ENCODE measurements at regions not wholly inside any gene's neighbourhood (a gene's known extent, or its start where the extent isn't known, plus 50 kb on each side); places are given as distances from the start of the nearest gene placed in this dataset.

GRCh38 chr16:51048544-51048943 is 102.5 kb downstream of the SALL1 start:
- CTCF ChIA-PET: no interaction called here
- H3K4me3 Mint-ChIP-seq (ENCODE audit: low read depth, unreplicated experiment): no peak overlapping the region

GRCh38 chr16:51045794-51046193 is 105.3 kb downstream of the SALL1 start:
- Mint-ChIP-seq H3K27me3 (ENCODE audit: unreplicated experiment) (peaks cover 58% of the 10 kb centered on the region), H3K4me1 (ENCODE audit: low read depth, unreplicated experiment) (no peaks in the 10 kb centered on the region), H3K4me3 (ENCODE audit: low read depth, unreplicated experiment) (no peak overlapping the region), H3K9me3 (ENCODE audit: low read depth, unreplicated experiment) (no peaks in the 10 kb centered on the region), H3K27ac (ENCODE audit: unreplicated experiment) (no peak overlapping the region), H3K36me3 (ENCODE audit: insufficient read depth, unreplicated experiment) (no peaks in the 10 kb centered on the region)
- no peak for DNase-seq
- intact Hi-C loops (cut with micrococcal nuclease; ENCODE audit: unreplicated experiment): no loop called here
- CTCF ChIA-PET: no interaction called here
- TF ChIP-seq CTCF (IDR thresholded peaks at IDR 0.05; ENCODE audit: unreplicated experiment): no peak
- BruUV-seq (replicated peaks): no TSS peak

More at GRCh38 chr16:51048544-51048943, 102.5 kb downstream of the SALL1 start:
- H3K27me3 Mint-ChIP-seq (ENCODE audit: unreplicated experiment): peaks cover 53% of the 10 kb centered on the region
- DNase-seq: no peak
- no peaks in the 10 kb centered on the region for H3K4me1 Mint-ChIP-seq (ENCODE audit: low read depth, unreplicated experiment)
- no TSS peak for BruUV-seq (replicated peaks)
- H3K27ac Mint-ChIP-seq (ENCODE audit: unreplicated experiment): no peak overlapping the region
- no peaks in the 10 kb centered on the region for H3K36me3 Mint-ChIP-seq (ENCODE audit: insufficient read depth, unreplicated experiment)
- no peaks in the 10 kb centered on the region for H3K9me3 Mint-ChIP-seq (ENCODE audit: low read depth, unreplicated experiment)
- TF ChIP-seq CTCF (IDR thresholded peaks at IDR 0.05; ENCODE audit: unreplicated experiment): no peak
- intact Hi-C loops (cut with micrococcal nuclease; ENCODE audit: unreplicated experiment): no loop called here

GRCh38 chr16:51045186-51045585 is 105.9 kb downstream of the SALL1 start:
- no peak for TF ChIP-seq CTCF (IDR thresholded peaks at IDR 0.05; ENCODE audit: unreplicated experiment)
- no peaks in the 10 kb centered on the region for H3K4me1 Mint-ChIP-seq (ENCODE audit: low read depth, unreplicated experiment)
- BruUV-seq (replicated peaks): no TSS peak
- H3K27ac Mint-ChIP-seq (ENCODE audit: unreplicated experiment): no peak overlapping the region
- H3K9me3 Mint-ChIP-seq (ENCODE audit: low read depth, unreplicated experiment): no peaks in the 10 kb centered on the region
- no peak overlapping the region for H3K4me3 Mint-ChIP-seq (ENCODE audit: low read depth, unreplicated experiment)
- H3K27me3 Mint-ChIP-seq (ENCODE audit: unreplicated experiment): peaks cover 61% of the 10 kb centered on the region
- CTCF ChIA-PET: no interaction called here
- H3K36me3 Mint-ChIP-seq (ENCODE audit: insufficient read depth, unreplicated experiment): no peaks in the 10 kb centered on the region
- intact Hi-C loops (cut with micrococcal nuclease; ENCODE audit: unreplicated experiment): no loop called here
- no peak for DNase-seq

- H3K4me1 Mint-ChIP-seq (ENCODE audit: low read depth, unreplicated experiment): no peaks in the 10 kb centered on the region
- intact Hi-C loops (cut with micrococcal nuclease; ENCODE audit: unreplicated experiment): no loop called here
- TF ChIP-seq CTCF (IDR thresholded peaks at IDR 0.05; ENCODE audit: unreplicated experiment): no peak
- H3K9me3 Mint-ChIP-seq (ENCODE audit: low read depth, unreplicated experiment): no peaks in the 10 kb centered on the region
- no peak overlapping the region for H3K4me3 Mint-ChIP-seq (ENCODE audit: low read depth, unreplicated experiment)
- no peak overlapping the region for H3K27ac Mint-ChIP-seq (ENCODE audit: unreplicated experiment)
- no peaks in the 10 kb centered on the region for H3K36me3 Mint-ChIP-seq (ENCODE audit: insufficient read depth, unreplicated experiment)
- peaks cover 73% of the 10 kb centered on the region for H3K27me3 Mint-ChIP-seq (ENCODE audit: unreplicated experiment)
- no TSS peak for BruUV-seq (replicated peaks)
- CTCF ChIA-PET: no interaction called here
- no peak for DNase-seq
Measured at GRCh38 chr16:51041546-51041945, 109.5 kb downstream of the SALL1 start.

GRCh38 chr16:51040637-51041036 is 110.4 kb downstream of the SALL1 start:
- TF ChIP-seq CTCF (IDR thresholded peaks at IDR 0.05; ENCODE audit: unreplicated experiment): no peak
- H3K9me3 Mint-ChIP-seq (ENCODE audit: low read depth, unreplicated experiment): no peaks in the 10 kb centered on the region
- no peak overlapping the region for H3K27ac Mint-ChIP-seq (ENCODE audit: unreplicated experiment)
- intact Hi-C loops (cut with micrococcal nuclease; ENCODE audit: unreplicated experiment): no loop called here
- H3K4me3 Mint-ChIP-seq (ENCODE audit: low read depth, unreplicated experiment): no peak overlapping the region
- CTCF ChIA-PET: no interaction called here
- no peaks in the 10 kb centered on the region for H3K36me3 Mint-ChIP-seq (ENCODE audit: insufficient read depth, unreplicated experiment)
- no peak for DNase-seq
- H3K27me3 Mint-ChIP-seq (ENCODE audit: unreplicated experiment): peaks cover 75% of the 10 kb centered on the region
- H3K4me1 Mint-ChIP-seq (ENCODE audit: low read depth, unreplicated experiment): no peaks in the 10 kb centered on the region
- BruUV-seq (replicated peaks): no TSS peak
